Activated CD4-positive, alpha-beta T cell treated with anti-CD3 and anti-CD28 coated beads, Interleukin-2, Interleukin-6, amounts not matched to agents 100 ng/mL and 50 ng/mL, durations not matched to agents 16 hours and 8 hours (primary cell): ENCODE measurements at regions not wholly inside any gene's neighbourhood (a gene's known extent, or its start where the extent isn't known, plus 50 kb on each side); places are given as distances from the start of the nearest gene placed in this dataset.
"Not testable (repeated sequence)": the region's sequence is repeated elsewhere in the genome, so short reads cannot be mapped to it uniquely, and the experiment has no call there.

Experiments
- DNase-seq: peaks from one replicate; pipeline ENCODE4 v3.0.0-alpha.2; 2020

- DNase-seq = no peak
Measured at GRCh38 chr4:66095065-66095464, 424.8 kb upstream of the EPHA5 start.

GRCh38 chr4:66094070-66094469 is 423.8 kb upstream of the EPHA5 start:
- no peak for DNase-seq

- DNase-seq = no peak
Measured at GRCh38 chr4:66091786-66092185, 421.5 kb upstream of the EPHA5 start.

DNA sequence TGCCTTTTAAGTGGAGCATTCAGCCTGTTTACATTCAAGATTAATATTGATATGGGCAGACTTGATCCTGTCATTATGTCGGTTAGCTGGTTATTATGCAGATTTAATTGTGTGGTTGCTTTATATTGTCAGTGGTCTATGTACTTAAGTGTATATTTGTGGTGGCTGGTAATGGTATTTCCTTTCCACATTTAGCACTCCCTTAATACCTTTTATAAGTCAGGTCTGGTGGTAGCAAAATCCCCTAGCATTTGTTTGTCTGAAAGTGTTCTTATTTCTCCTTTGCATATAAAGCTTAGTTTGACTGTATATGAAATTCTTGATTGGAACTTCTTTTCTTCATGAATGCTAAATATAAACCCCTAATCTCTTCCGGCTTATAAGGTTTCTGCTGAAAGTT is 403.7 kb upstream of the EPHA5 start:
- no peak for DNase-seq

GRCh38 chr4:66071911-66072310 is 401.6 kb upstream of the EPHA5 start:
- DNase-seq = no peak

GRCh38 chr4:66062921-66063320 is 392.6 kb upstream of the EPHA5 start:
- DNase-seq = no peak

DNA sequence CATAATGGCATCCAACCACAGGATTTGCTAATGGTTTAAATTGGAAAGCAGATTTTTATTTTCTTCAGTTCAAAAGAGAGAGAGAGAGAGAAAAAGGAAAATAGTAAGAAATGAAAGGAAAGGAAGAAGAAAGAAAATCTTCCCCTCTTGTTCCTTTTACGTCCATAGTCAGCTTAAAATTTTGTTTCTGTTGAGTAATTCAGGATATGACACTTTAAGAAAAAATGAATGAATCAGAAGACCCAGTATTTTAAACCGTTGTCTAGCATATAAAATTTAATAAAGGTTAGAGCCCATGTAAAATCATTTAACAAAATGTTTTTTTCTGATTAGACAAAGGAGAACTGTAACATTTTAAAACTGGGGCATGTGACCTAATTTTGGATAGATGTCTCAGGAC is 391.8 kb upstream of the EPHA5 start:
- DNase-seq = no peak

- no peak for DNase-seq
Measured at GRCh38 chr4:66059556-66059955, 389.3 kb upstream of the EPHA5 start.

DNA sequence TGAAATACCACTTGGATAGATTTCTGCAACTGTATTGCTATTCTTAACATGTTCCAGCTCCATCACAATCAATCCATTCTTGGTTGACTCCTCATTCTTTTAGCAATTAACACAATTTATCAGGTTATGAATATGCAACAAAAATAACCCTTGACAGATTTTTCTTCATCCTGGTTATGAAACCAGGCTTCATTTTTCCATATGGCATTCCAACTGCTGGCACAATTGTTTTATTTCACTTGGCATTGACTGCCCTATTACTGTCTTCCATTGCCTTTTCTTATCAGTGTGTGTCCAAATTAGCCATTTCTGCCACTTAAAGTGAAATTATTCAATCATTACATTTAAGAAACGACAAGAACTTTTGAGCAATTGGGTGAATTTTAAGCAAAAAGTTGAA is 388.8 kb upstream of the EPHA5 start:
- DNase-seq = no peak

- no peak for DNase-seq
Measured at GRCh38 chr4:66055999-66056398, 385.7 kb upstream of the EPHA5 start.

GRCh38 chr4:66052426-66052825 is 382.1 kb upstream of the EPHA5 start:
- no peak for DNase-seq

DNA sequence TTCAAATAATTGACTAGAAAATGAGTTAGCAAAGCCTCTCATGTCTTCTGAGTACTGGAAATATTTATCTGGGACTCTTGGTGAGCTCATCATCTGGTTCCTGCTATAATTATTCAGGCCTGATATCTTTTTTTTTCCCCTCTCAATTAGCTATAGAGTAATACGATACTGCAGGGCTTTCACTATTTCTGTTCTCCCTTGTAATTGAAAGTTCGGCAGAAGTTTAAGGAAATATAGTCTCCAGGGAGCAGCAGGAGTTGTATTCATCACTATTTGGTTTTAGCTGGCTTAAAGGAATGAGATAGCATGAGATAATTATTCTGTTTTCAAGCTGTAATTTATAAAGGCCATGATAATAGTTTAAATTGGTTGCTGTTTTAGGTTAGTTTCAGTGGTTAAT is 378.6 kb upstream of the EPHA5 start:
- DNase-seq = no peak

DNA sequence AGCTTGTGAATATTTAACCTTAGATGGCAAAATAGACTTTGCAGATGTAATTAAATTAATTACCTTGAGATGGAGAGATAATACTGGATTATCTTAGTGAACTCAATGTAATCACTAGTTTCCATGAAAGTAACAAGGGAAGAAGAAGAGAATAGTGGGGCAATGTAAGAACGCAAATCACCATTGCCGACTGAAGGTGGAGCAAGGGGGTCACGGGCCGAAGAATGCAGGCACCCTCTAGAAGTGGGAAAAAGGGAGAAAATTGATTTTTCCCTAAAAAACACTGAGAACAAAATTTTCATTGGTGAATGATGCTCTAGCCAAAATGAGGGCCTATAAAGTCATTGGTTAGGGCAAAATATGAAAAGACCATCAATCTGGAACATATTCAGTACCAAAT is 375.6 kb upstream of the EPHA5 start:
- DNase-seq = no peak

DNA sequence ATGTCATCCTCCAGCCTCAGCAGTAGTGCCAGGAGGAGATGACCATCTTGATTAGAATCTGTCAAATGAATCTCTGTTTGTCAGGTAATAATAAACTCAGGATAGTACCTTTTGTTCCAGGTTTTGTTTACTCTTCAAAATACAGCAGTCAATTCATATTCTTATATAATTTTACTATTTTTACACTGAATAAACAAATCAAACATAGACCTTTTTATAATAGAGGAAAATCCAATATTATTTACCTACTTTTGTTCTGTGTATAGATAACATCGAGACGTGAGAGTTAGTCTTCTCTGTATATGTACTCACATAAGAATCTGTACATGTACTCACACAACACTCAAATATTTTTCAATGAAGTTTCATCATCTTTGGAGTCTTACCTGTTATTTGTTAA is 365.4 kb upstream of the EPHA5 start:
- no peak for DNase-seq

- DNase-seq = no peak
Measured at GRCh38 chr4:66034671-66035070, 364.4 kb upstream of the EPHA5 start.

DNA sequence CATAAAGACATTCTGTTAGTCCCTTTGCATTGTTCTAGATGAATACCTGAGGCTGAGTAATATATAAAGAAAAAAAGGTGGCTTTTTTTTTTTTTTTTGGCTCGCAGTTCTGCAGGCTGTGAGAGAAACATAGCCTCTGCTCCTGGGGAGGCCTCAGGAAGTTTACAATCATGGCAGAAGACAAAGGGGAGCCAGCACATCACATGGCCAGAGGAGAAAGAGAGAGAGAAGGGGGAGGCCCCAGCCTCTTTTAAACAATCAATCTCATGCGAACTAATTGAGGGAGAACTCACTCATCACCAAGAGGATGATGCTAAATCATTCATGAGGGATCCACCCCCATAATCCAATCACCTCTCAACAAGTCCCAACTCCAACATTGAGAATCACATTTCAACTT is 364.0 kb upstream of the EPHA5 start:
- DNase-seq = no peak

GRCh38 chr4:66032571-66032970 is 362.3 kb upstream of the EPHA5 start:
- DNase-seq = no peak

GRCh38 chr4:66028668-66029067 is 358.4 kb upstream of the EPHA5 start:
- DNase-seq = no peak

GRCh38 chr4:66023061-66023460 is 352.8 kb upstream of the EPHA5 start:
- DNase-seq = no peak

GRCh38 chr4:66017671-66018070 is 347.4 kb upstream of the EPHA5 start:
- no peak for DNase-seq

- DNase-seq = no peak
Measured at GRCh38 chr4:66016240-66016639, 346.0 kb upstream of the EPHA5 start.

- DNase-seq = no peak
Measured at GRCh38 chr4:66014146-66014765, 344.0 kb upstream of the EPHA5 start.

DNA sequence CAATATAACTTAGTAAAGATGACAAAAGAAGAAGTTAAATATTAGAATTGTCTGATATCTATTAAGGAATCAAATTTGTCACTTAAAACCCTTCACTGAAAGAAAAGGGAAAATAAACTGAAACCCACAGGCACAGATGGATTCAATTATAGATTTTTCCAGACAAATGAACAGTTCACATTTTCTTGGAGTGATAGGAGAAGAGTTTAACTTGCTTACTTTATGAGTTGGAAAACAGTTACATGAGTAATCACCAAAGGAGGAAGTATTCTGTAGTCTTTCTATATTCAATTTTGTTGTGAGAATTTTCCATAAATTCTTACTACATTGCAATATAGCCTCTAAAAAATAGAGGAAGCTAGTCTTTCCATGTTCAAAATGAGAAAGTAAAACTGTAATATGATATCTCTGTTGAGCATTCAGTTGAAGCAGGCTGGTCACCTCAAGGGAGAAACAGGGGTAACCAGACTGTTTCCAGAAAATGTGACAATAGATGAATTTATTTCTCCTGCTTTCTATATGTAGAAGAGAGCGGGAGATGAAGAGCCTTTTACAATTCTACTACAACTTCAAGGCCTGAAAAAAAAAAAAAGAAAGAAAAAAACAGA is 330.3 kb upstream of the EPHA5 start:
- DNase-seq = no peak

DNA sequence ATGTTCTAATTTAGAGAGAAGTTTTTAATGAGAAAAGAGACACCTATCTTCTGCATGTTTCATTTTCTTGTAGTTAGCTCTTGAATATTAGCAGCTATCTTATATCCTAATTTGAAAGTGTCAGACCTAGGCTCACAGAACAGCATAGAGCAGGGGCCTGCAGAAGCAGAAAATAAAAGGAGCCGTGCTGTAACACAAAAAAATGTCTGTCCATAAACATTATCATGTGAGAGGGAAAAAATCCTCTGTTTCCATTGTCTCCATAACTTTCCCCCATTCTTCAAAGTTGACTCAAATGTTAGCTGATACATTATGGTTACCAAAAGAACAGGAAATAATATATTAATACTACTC is 329.2 kb upstream of the EPHA5 start:
- DNase-seq = no peak

DNA sequence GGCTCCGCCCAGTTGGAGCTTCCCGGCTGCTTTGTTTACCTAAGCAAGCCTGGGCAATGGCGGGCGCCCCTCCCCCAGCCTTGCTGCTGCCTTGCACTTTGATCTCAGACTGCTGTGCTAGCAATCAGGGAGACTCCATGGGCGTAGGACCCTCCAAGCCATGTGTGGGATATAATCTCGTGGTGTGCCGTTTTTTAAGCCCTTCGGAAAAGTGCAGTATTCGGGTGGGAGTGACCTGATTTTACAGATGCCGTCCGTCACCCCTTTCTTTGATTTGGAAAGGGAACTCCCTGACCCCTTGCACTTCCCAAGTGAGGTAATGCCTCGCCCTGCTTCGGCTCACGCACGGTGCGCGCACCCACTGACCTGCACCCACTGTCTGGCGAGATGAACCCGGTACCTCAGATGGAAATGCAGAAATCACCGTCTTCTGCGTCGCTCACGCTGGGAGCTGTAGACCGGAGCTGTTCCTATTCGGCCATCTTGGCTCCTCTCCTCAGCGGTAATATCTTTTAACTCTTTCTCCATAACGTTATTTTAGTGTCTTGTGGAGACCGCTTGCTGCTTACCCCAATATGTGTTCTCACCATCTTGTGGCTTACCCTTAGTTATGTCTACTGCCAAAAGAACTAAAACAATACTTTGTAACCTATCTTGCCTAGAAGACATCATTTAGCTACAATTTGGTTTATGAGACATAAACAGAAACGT is 328.7 kb upstream of the EPHA5 start:
- DNase-seq = not testable (repeated sequence)
